Stimulated activated CD4-positive, alpha-beta T cell treated with anti-CD3 and anti-CD28 coated beads, Interleukin-1b, Interleukin-23, amount 100 ng/mL, for 48 hours (primary cell): ENCODE measurements at regions not wholly inside any gene's neighbourhood (a gene's known extent, or its start where the extent isn't known, plus 50 kb on each side); places are given as distances from the start of the nearest gene placed in this dataset.
"Not testable (repeated sequence)": the region's sequence is repeated elsewhere in the genome, so short reads cannot be mapped to it uniquely, and the experiment has no call there.

Experiments
- DNase-seq: peaks from one replicate; pipeline ENCODE4 v3.0.0-alpha.2; 2020

GRCh38 chr4:23976423-23976822, 86.6 kb upstream of the PPARGC1A start:
- no peak for DNase-seq

DNA sequence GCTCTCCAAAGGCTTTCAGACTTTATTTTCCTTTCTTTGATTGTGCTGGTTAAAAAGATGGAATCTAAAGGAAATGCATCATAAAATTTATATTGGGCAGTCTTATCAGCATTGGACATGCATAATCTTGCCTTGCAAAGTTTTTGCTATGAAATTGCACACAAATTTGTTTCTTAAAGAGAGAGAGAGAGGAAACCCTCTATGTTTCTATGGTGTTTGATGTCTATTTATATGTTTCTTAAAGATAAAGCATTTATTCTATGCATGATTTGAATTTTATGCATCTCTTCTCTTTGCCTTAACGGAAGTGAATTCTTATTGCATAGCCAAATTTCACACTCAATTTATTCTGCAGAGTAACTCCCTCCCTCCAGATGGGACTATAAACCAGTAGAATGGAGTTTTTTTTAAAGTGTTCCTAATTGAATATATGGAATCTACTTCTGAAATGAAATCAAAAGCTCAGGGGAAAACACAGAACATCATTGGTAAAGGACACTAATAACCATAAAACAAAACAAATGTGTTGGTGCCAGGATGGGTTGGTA, 83.5 kb upstream of the PPARGC1A start:
- DNase-seq, result no peak

- DNase-seq, result no peak
These were observed 83.0 kb upstream of the PPARGC1A start for GRCh38 chr4:23972805-23973204.

- no peak for DNase-seq
These were observed 82.3 kb upstream of the PPARGC1A start for GRCh38 chr4:23972187-23972586.

- DNase-seq, result no peak
These were observed 80.5 kb upstream of the PPARGC1A start for GRCh38 chr4:23970201-23970850.

DNA sequence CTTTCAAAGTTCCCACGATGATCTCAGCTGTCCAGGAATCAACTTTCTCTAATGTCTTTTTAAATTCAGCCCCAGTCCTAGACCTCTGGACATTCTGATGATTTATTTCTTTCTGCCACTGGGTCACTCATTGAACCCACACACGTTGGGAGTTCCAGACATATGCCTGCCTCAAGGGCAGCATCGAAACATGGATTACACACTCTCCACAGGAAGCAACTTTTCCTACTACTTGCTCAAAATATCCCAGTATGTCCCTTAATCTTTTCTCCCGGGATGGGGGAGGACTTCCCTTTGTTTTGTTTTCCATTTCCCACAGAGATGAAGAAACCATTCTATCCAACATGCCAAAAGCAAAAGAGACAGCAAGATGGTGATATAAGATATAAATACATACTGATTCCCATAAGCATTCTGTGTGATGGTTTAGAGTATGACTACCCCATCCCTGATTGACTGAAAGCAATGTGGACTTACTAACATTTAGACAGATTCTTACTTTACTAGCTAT, 79.8 kb upstream of the PPARGC1A start:
- DNase-seq, result no peak

DNA sequence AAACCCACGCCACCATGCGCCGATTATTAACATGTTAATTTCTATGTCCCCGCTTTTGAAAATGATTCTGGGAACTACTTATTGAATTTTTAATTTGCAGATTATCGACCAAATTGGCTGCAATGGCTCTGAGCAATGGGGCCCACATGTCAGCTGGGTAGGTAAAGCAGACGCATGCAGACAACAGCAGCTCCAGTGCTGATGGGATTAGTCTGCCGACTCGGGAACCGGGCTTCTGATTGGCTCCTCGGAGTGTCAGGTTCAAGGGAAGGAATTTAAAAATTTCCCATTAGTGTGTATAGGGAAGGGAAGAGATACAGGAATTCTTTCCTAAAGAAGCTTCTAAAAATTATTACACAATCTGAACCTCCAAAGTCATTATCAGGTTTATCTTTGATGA, 77.4 kb upstream of the PPARGC1A start:
- DNase-seq, result no peak

- DNase-seq, result no peak
These were observed 76.9 kb upstream of the PPARGC1A start for GRCh38 chr4:23966725-23967124.

- DNase-seq, result no peak
These were observed 72.6 kb upstream of the PPARGC1A start for GRCh38 chr4:23962462-23962861.

GRCh38 chr4:23961395-23961794, 71.5 kb upstream of the PPARGC1A start:
- not testable (repeated sequence) for DNase-seq

DNA sequence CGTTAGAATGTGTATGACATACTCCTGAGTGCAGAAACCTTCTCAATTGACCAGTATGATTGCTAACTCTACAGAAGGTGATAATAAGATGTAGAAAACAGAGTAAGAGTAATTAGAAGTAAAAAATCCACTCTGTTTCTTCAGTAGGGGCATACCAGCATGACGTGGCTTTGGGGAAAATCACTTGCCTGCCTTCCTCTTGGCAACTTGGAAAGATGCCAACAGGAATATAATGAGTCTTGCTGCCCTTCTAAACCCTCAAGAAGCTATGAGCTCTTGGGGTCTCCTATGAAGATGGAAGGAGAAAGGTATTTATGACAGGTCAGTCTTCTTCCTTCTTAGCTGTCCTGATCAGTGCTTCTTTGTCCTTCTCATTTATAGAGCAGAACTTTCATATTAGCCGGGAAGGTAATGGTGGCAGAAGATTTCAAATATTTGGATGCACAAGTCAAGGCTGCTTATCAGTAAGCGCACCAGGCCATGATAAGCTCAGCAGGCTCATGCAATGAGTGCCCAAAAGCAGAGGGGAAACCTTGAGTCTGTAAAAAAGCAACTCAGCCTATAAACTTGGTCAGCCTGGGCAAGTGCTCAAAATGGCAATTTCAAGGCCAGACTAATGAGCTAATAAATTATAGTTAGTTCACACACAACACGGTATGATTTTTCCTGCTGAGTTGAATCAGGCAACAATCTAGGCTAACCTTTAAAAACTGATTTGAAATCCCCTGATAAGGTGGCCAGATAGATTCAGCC, 69.7 kb upstream of the PPARGC1A start:
- no peak for DNase-seq

DNA sequence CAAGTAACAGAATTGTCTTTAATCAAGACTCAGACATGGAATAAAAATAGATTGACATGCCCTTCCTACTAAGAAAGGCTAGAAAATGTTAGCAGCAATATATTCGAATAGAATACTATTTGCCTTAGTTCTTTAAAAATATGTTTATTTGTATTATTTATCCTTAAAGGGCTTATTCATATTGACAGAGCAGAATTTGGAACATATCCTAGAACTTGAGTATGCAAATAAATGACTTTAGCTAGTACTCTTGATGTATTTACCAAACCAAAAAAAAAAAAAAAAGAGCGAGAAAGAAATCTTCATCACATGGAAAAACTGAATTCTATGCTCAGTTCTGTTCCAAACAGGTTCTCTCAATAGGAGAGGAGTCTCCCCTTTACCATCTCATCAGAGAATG, 68.9 kb upstream of the PPARGC1A start:
- no peak for DNase-seq

- no peak for DNase-seq
These were observed 67.6 kb upstream of the PPARGC1A start for GRCh38 chr4:23957465-23957864.

- no peak for DNase-seq
These were observed 66.9 kb upstream of the PPARGC1A start for GRCh38 chr4:23956601-23957364.

DNA sequence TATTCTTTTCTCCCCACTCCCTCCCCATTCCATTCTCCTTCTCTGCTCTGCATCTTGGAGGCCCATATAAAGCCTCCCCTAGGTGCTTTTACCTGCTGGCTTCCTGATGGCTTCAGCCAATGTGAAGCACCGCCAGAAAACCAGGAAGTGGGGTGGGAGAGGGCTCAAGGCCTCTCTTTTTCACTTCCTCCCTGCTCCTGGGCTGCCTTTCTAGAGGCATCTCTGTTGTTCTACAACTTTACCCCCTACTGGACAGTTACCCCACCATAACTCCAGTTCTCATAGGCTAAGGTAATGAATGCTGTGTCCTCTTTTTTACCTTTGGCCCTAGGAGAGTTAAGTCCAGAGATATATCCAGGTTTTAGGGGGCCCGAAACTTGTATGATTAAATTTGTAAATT, 62.4 kb upstream of the PPARGC1A start:
- DNase-seq, result no peak

DNA sequence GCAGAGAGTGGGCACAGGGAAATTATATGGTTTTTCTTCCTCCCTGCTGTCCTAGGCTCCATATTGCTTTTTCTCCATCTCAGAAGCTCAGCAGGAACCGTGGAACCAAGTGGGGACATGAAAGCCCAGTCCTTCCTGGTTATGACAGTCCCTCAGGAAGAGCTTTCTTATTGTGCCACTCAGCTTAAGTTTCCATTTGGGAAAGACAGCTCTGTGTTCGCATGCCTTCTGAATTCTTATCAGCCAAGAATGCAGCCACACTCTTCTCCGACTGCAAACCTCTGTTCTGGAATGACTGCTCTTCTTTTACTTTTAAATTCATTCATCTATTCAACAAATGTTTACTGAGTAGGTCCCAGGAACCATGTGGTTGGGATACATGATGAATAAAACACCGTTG, 58.0 kb upstream of the PPARGC1A start:
- no peak for DNase-seq

GRCh38 chr4:23946299-23946698, 56.5 kb upstream of the PPARGC1A start:
- no peak for DNase-seq

DNA sequence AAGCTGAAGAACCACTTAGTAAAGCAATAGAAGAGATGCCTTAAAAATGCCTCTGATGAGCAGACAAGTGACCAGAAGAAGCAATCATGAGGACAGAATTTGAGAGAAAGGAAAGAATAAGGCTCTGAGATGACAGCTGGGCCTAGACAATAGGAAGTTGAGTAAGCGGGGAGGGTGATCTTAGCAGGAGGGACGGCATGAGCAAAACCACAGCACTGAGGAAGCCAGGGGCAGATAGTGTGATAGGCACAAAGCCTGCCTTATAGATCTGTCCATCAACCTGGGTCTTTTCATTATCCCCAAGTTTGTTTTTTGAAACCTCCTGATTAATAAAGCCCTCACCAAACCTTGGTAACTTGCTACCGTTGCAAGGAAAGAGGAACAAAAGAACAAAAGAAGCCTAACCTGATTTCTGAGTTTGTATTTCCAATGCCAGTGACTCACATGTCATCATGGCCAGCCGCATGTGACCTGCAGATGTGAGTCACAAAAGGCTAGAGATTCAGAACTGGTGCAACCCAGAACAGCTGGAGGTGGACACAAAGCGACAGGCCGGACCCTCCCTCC, 55.7 kb upstream of the PPARGC1A start:
- DNase-seq, result no peak

DNA sequence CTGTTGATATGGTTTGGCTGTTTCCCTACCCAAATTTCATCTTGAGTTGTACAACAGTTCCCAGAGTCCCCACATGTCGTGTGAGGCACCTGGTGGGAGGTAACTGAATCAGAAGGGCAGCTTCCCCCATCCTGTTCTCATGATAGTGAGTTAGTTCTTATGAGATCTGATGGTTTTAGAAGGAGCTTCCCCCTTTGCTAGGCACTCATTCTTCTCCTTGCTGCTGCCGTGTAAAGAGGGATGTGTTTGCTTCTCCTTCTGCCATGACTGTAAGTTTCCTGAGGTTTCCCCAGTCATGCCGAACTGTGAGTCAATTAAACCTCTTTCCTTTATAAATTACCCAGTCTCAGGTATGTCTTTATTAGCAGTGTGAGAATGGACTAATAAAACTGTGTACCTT, 54.7 kb upstream of the PPARGC1A start:
- not testable (repeated sequence) for DNase-seq

GRCh38 chr4:23943478-23943877, 53.6 kb upstream of the PPARGC1A start:
- DNase-seq, result no peak

GRCh38 chr4:23942471-23942870, 52.6 kb upstream of the PPARGC1A start:
- DNase-seq, result no peak
